A673 (cell line): ENCODE measurements at regions not wholly inside any gene's neighbourhood (a gene's known extent, or its start where the extent isn't known, plus 50 kb on each side); places are given as distances from the start of the nearest gene placed in this dataset.

Experiments
- BruUV-seq: library from RNA; stranded (reverse); fragments of 400-500 nt; replicated peaks from 2 replicates; lab custom pipeline; 2021; lab: Mats Ljungman, UMichigan
- CTCF ChIA-PET: fragments of 300-600 bp; sonication (Branson Sonifier 250); formaldehyde crosslinking; loops from one replicate; lab custom pipeline; 2022; ENCODE audit warnings: antibody characterized with exemption; lab: Charles Lee
- POLR2A ChIA-PET: fragments of 300-600 bp; sonication (Branson Sonifier 250); formaldehyde crosslinking; loops from one replicate; lab custom pipeline; 2022; ENCODE audit warnings: antibody characterized with exemption; ENCODE audit not compliant: low non-redundant PET; lab: Charles Lee
- DNase-seq: peaks from one replicate; pipeline ENCODE4 v3.0.0-alpha.2; 2015; ENCODE audit warnings: low spot score
- H3K27ac ChIP-seq: fragments of 200-600 bp; sonication (generic); 2 replicates; pipeline ENCODE4 v1.5.1; 2016; ENCODE audit warnings: mixed run types, low read depth, mild to moderate bottlenecking, mixed read lengths, antibody characterized with exemption, low read length; ENCODE audit not compliant: poor library complexity, severe bottlenecking
- H3K27me3 ChIP-seq: fragments of 200-600 bp; sonication (generic); replicated peaks from 2 replicates; pipeline ENCODE4 v1.6.1; 2017; ENCODE audit warnings: mixed run types, low read depth, mild to moderate bottlenecking, mixed read lengths, antibody characterized with exemption, low read length; ENCODE audit not compliant: insufficient read depth, poor library complexity
- H3K36me3 ChIP-seq: fragments of 200-600 bp; sonication (generic); 2 replicates; pipeline ENCODE4 v1.6.1; 2016; ENCODE audit warnings: mixed run types, mild to moderate bottlenecking, mixed read lengths, antibody characterized with exemption, low read length; ENCODE audit not compliant: insufficient read depth, poor library complexity, severe bottlenecking
- H3K4me1 ChIP-seq: fragments of 200-600 bp; sonication (generic); 2 replicates; pipeline ENCODE4 v1.6.1; 2017; ENCODE audit warnings: mixed run types, mild to moderate bottlenecking, mixed read lengths, antibody characterized with exemption, low read length; ENCODE audit not compliant: insufficient read depth, poor library complexity, severe bottlenecking
- H3K4me3 ChIP-seq: fragments of 200-600 bp; sonication (generic); 2 replicates; pipeline ENCODE4 v1.5.1; 2016; ENCODE audit warnings: low read depth, mixed run types, mild to moderate bottlenecking, mixed read lengths, low read length; ENCODE audit not compliant: poor library complexity, severe bottlenecking
- H3K9me3 ChIP-seq: fragments of 200-600 bp; sonication (generic); 2 replicates; pipeline ENCODE4 v1.6.1; 2016; ENCODE audit warnings: mixed run types, low read depth, mild to moderate bottlenecking, mixed read lengths, antibody characterized with exemption, low read length; ENCODE audit not compliant: poor library complexity, severe bottlenecking
- EZH2 ChIP-seq: fragments of 200-600 bp; sonication (generic); IDR thresholded peaks from 2 replicates; pipeline ENCODE4 v1.6.1; 2017; ENCODE audit warnings: borderline replicate concordance, low read depth, mild to moderate bottlenecking, mixed read lengths, antibody characterized with exemption, low read length; ENCODE audit not compliant: poor library complexity, severe bottlenecking
- intact Hi-C: fragments of 100-400 bp; cut with micrococcal nuclease; formaldehyde crosslinking; loops from one replicate; pipeline ENCODE4 v1.10.0; 2022; ENCODE audit not compliant: unreplicated experiment
- TF ChIP-seq, protein P1 (sequence below): fragments of 300-800, 200-600 bp; sonication (generic); conservative IDR thresholded peaks from 2 replicates; pipeline ENCODE4 v1.5.1; 2017; ENCODE audit warnings: low read depth, mild to moderate bottlenecking, antibody characterized with exemption, low read length, moderate library complexity, mixed read lengths

DNA sequence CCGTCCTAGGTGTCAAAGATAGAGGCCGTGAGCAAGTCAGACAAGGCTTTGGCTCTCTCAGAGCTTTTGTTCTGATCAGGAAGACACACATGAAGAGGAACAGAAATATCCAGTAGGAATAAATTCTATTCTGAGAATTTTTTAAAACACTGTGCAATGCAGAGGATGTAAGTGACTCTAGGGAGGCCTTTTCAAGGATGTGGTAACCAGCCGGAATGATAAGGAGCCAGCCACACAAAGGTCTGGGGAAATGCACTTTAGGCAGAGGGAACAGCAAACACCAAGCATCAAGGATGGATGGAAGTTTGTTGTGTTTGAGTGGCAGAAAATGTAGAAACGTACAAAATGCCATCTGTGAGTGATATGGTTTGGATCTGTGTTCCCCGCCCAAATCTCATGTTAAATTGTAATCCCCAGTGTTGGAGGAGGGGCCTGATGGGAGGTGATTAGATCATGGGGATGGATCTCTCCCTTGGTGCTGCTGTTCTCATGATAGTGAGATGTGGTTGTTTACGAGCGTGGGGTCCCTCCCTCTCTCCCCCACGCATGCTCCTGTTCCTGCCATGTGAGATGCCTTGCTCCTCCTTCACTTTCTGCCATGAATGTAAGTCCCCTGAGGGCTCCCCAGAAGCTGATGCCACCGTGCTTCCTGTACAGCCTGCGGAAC is 93.6 kb upstream of the CDYL start:
- intact Hi-C loops, result no loop called here
- Histone ChIP-seq H3K9me3 (no peaks in the 10 kb centered on the region), H3K36me3 (no peaks in the 10 kb centered on the region), H3K4me3 (no peak overlapping the region), H3K27me3 (no peaks in the 10 kb centered on the region), H3K4me1 (no peaks in the 10 kb centered on the region), H3K27ac (no peak overlapping the region)
- no TSS peak for BruUV-seq
- ChIA-PET CTCF (no interaction called here), POLR2A (no interaction called here)
- no peak for TF ChIP-seq EZH2
- TF ChIP-seq, protein P1, sequence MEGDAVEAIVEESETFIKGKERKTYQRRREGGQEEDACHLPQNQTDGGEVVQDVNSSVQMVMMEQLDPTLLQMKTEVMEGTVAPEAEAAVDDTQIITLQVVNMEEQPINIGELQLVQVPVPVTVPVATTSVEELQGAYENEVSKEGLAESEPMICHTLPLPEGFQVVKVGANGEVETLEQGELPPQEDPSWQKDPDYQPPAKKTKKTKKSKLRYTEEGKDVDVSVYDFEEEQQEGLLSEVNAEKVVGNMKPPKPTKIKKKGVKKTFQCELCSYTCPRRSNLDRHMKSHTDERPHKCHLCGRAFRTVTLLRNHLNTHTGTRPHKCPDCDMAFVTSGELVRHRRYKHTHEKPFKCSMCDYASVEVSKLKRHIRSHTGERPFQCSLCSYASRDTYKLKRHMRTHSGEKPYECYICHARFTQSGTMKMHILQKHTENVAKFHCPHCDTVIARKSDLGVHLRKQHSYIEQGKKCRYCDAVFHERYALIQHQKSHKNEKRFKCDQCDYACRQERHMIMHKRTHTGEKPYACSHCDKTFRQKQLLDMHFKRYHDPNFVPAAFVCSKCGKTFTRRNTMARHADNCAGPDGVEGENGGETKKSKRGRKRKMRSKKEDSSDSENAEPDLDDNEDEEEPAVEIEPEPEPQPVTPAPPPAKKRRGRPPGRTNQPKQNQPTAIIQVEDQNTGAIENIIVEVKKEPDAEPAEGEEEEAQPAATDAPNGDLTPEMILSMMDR, result no peak
- no peak for DNase-seq

DNA sequence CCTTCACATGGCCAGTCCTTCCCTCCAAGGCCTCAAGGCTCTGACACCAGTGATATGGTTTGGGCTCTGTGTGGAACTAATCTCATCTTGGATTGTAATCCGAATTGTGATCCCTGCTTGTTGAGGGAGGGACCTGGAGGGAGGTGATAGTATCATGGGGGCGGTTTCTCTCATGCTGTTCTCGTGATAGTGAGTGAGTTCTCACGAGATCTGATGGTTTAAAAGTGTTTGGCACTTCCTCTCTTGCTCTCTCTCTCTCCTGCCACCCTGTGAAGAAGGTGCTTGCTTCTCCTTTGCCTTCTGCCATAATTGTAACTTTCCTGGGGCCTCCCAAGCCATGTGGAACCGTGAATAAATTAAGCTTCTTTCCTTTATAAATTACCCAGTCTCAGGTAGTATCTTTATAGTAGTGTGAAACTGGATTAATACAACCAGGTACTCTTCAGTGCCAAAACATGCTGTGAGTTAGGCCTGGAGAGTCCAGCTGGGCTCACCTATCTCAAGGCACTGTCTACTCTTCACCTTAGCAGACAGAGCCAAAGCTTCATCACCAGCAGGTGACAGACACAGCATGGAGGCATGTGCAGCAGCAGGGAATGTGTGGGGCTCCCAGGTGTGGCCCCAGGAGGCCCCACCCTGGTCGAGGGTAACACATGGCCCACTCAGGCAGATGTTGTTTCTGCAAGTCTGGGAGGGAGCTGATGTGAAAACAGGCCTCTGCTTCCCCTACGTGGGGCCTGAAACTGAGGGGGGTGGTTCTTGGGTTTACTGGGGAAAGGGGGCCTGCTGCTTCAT is 97.5 kb upstream of the CDYL start:
- ChIA-PET CTCF (no interaction called here), POLR2A (no interaction called here)
- BruUV-seq, result no TSS peak

DNA sequence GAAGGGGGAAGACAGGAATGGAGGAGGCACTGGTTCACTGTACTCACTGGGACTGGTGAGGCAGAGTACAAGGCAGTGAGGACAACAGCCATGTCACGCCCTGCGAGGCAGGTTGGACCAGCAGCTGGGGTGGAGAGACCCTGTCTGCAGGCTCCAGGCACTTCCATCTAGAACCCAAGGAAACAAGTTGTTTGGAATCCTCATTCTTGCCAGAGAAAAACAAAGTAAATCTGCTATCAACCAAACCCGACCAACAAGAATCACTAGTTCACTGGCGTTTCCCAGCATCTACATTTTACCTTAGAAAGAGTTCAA is 98.5 kb upstream of the CDYL start:
- no peak for TF ChIP-seq EZH2
- TF ChIP-seq, protein P1, result no peak
- no TSS peak for BruUV-seq
- no peaks in the 10 kb centered on the region for H3K27me3 ChIP-seq
- DNase-seq, result no peak
- ChIA-PET CTCF (no interaction called here), POLR2A (no interaction called here)
- H3K4me1 ChIP-seq, result no peaks in the 10 kb centered on the region
- no peak overlapping the region for H3K4me3 ChIP-seq
- intact Hi-C loops, result no loop called here
- H3K9me3 ChIP-seq, result no peaks in the 10 kb centered on the region
- no peaks in the 10 kb centered on the region for H3K36me3 ChIP-seq
- no peak overlapping the region for H3K27ac ChIP-seq

More for the DNA sequence above, 97.5 kb upstream of the CDYL start:
- no peaks in the 10 kb centered on the region for H3K27me3 ChIP-seq
- no peak overlapping the region for H3K4me3 ChIP-seq
- H3K36me3 ChIP-seq, result no peaks in the 10 kb centered on the region
- no peaks in the 10 kb centered on the region for H3K9me3 ChIP-seq
- intact Hi-C loops, result no loop called here
- no peak overlapping the region for H3K27ac ChIP-seq
- H3K4me1 ChIP-seq, result no peaks in the 10 kb centered on the region
- no peak for DNase-seq
- TF ChIP-seq EZH2, result no peak
- TF ChIP-seq, protein P1, result no peak
